ENCODE measurements at regions not wholly inside any gene's neighbourhood (a gene's known extent, or its start where the extent isn't known, plus 50 kb on each side); places are given as distances from the start of the nearest gene placed in this dataset.

- Histone ChIP-seq H3K36me3 (ENCODE audit: control insufficient read depth, insufficient read depth, low read length) (no peaks in the 10 kb centered on the region), H3K4me3 (replicated peaks; ENCODE audit: low read depth, low read length) (no peak overlapping the region), H3K27me3 (replicated peaks; ENCODE audit: control insufficient read depth, insufficient read depth, low read length) (no peaks in the 10 kb centered on the region)
- no peak for DNase-seq (ENCODE audit: extremely low read depth, insufficient read length)
- TF ChIP-seq, protein P1, sequence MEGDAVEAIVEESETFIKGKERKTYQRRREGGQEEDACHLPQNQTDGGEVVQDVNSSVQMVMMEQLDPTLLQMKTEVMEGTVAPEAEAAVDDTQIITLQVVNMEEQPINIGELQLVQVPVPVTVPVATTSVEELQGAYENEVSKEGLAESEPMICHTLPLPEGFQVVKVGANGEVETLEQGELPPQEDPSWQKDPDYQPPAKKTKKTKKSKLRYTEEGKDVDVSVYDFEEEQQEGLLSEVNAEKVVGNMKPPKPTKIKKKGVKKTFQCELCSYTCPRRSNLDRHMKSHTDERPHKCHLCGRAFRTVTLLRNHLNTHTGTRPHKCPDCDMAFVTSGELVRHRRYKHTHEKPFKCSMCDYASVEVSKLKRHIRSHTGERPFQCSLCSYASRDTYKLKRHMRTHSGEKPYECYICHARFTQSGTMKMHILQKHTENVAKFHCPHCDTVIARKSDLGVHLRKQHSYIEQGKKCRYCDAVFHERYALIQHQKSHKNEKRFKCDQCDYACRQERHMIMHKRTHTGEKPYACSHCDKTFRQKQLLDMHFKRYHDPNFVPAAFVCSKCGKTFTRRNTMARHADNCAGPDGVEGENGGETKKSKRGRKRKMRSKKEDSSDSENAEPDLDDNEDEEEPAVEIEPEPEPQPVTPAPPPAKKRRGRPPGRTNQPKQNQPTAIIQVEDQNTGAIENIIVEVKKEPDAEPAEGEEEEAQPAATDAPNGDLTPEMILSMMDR (IDR thresholded peaks at IDR 0.05; ENCODE audit: insufficient read depth, low read length, poor library complexity, severe bottlenecking): no peak
Measured at GRCh38 chr11:37411289-37411688, 813.3 kb upstream of the RAG2 start.

DNA sequence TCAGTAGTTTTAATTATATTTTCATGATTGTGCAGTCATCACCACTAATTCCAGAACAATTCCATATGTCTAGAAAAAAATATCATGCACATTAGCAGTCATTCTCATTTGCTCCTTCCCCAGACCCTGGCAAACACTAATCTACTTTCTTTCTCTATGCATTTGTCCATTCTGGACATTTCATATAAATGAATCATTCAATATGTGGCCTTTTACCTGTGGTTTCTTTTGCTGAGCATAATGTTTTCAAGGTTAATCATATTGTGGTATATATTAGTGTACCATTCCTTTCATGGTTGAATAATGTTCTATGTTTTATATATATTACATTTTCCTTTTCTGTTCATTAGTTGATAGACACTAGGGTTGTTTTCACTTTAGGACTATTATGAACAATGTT is 811.1 kb upstream of the RAG2 start:
- DNase-seq (ENCODE audit: extremely low read depth, insufficient read length): no peak
- no peaks in the 10 kb centered on the region for H3K36me3 ChIP-seq (ENCODE audit: control insufficient read depth, insufficient read depth, low read length)
- H3K4me3 ChIP-seq (replicated peaks; ENCODE audit: low read depth, low read length): no peak overlapping the region
- no peaks in the 10 kb centered on the region for H3K27me3 ChIP-seq (replicated peaks; ENCODE audit: control insufficient read depth, insufficient read depth, low read length)
- TF ChIP-seq, protein P1 (IDR thresholded peaks at IDR 0.05; ENCODE audit: insufficient read depth, low read length, poor library complexity, severe bottlenecking): no peak

DNA sequence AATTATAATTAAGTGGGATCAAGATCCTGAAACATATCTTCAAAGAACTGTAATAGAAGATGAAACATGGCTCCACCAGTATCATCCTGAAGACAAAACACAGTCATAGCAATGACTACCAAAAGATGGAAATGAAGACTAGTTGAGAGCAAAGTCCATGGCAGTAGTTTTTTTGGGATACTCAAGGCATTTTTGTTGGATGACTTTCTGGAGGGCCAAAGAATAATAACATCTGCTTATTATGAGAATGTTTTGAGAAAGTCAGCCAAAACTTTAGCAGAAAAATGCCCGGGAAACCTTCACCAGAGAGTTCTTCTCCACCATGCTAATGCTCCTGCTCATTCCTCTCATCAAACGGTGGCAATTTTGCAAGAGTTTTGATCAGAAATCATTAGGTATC is 809.4 kb upstream of the RAG2 start:
- no peak overlapping the region for H3K4me3 ChIP-seq (replicated peaks; ENCODE audit: low read depth, low read length)
- H3K27me3 ChIP-seq (replicated peaks; ENCODE audit: control insufficient read depth, insufficient read depth, low read length): no peaks in the 10 kb centered on the region
- TF ChIP-seq, protein P1 (IDR thresholded peaks at IDR 0.05; ENCODE audit: insufficient read depth, low read length, poor library complexity, severe bottlenecking): no peak
- DNase-seq (ENCODE audit: extremely low read depth, insufficient read length): no peak
- no peaks in the 10 kb centered on the region for H3K36me3 ChIP-seq (ENCODE audit: control insufficient read depth, insufficient read depth, low read length)

DNA sequence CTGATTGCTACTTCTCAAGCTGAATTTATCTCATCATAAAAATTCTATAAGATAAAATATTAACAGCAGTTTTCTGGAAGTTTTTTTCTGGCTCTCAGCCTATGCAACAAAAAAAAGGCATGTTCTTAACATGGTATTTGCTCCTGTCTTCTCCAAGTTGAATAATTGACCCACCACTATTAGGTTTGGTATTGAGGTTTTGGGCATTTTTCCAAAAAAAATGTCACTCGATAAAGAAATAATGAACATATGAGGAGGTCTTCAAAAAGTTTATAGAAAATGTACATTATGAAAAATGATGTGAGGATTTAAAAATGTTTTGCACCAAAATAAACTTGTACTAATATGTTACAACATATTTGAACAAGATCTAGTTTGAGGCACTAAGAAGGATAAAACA is 808.6 kb upstream of the RAG2 start:
- TF ChIP-seq, protein P1 (IDR thresholded peaks at IDR 0.05; ENCODE audit: insufficient read depth, low read length, poor library complexity, severe bottlenecking): no peak
- H3K27me3 ChIP-seq (replicated peaks; ENCODE audit: control insufficient read depth, insufficient read depth, low read length): no peaks in the 10 kb centered on the region
- H3K36me3 ChIP-seq (ENCODE audit: control insufficient read depth, insufficient read depth, low read length): no peaks in the 10 kb centered on the region
- no peak overlapping the region for H3K4me3 ChIP-seq (replicated peaks; ENCODE audit: low read depth, low read length)
- DNase-seq (ENCODE audit: extremely low read depth, insufficient read length): no peak

DNA sequence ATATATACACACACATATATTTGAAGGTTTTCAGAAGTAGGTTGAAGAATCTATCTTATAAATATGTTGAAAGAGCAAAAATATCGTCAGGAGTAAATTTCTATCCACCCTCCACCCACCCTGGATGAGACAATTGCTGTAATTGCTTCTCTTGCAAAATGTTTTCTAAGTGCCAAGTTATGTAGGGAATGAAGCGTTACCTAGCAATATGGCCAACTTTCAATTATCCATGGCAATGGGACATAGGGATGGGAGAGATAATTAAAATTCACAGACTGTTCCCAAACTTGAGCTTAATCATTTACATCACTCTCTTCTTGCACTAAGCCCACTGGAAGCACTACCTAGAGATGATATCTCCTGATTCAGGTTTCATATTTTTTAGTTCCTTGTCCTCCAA is 806.2 kb upstream of the RAG2 start:
- TF ChIP-seq, protein P1 (IDR thresholded peaks at IDR 0.05; ENCODE audit: insufficient read depth, low read length, poor library complexity, severe bottlenecking): no peak
- Histone ChIP-seq H3K27me3 (replicated peaks; ENCODE audit: control insufficient read depth, insufficient read depth, low read length) (no peaks in the 10 kb centered on the region), H3K36me3 (ENCODE audit: control insufficient read depth, insufficient read depth, low read length) (no peaks in the 10 kb centered on the region), H3K4me3 (replicated peaks; ENCODE audit: low read depth, low read length) (no peak overlapping the region)
- DNase-seq (ENCODE audit: extremely low read depth, insufficient read length): no peak

GRCh38 chr11:37402663-37403062 is 804.6 kb upstream of the RAG2 start:
- H3K36me3 ChIP-seq (ENCODE audit: control insufficient read depth, insufficient read depth, low read length): no peaks in the 10 kb centered on the region
- H3K27me3 ChIP-seq (replicated peaks; ENCODE audit: control insufficient read depth, insufficient read depth, low read length): no peaks in the 10 kb centered on the region
- H3K4me3 ChIP-seq (replicated peaks; ENCODE audit: low read depth, low read length): no peak overlapping the region
- TF ChIP-seq, protein P1 (IDR thresholded peaks at IDR 0.05; ENCODE audit: insufficient read depth, low read length, poor library complexity, severe bottlenecking): no peak
- no peak for DNase-seq (ENCODE audit: extremely low read depth, insufficient read length)

Data from GM06990 (cell line).